ENCODE measurements at regions not wholly inside any gene's neighbourhood (a gene's known extent, or its start where the extent isn't known, plus 50 kb on each side); places are given as distances from the start of the nearest gene placed in this dataset.

DNA sequence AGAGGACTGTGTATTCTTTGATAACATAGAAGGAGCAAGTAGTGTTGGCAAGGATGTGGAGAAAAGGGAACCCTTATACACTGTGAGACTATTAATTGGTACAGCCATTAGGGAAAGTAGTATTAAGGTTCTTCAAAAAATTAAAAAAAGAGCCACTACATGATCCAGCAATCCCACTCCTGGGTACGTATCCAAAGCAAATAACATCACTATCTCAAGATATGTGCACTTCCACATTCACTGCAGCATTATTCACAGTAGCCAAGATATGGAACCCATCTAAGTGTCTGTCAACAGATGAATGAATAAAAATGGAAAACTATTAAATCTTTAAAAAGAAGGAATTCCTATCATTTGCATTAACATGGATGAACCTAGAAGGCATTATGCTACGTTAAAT is 693.2 kb upstream of the RIOK2 start:
- no peak for TF ChIP-seq TAF1 (IDR thresholded peaks at IDR 0.05; ENCODE audit: low read depth)
- TF ChIP-seq EP300 (conservative IDR thresholded peaks at IDR 0.05; ENCODE audit: poor library complexity, severe bottlenecking): no peak
- TF ChIP-seq, protein P1, sequence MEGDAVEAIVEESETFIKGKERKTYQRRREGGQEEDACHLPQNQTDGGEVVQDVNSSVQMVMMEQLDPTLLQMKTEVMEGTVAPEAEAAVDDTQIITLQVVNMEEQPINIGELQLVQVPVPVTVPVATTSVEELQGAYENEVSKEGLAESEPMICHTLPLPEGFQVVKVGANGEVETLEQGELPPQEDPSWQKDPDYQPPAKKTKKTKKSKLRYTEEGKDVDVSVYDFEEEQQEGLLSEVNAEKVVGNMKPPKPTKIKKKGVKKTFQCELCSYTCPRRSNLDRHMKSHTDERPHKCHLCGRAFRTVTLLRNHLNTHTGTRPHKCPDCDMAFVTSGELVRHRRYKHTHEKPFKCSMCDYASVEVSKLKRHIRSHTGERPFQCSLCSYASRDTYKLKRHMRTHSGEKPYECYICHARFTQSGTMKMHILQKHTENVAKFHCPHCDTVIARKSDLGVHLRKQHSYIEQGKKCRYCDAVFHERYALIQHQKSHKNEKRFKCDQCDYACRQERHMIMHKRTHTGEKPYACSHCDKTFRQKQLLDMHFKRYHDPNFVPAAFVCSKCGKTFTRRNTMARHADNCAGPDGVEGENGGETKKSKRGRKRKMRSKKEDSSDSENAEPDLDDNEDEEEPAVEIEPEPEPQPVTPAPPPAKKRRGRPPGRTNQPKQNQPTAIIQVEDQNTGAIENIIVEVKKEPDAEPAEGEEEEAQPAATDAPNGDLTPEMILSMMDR (IDR thresholded peaks at IDR 0.05; ENCODE audit: poor library complexity, severe bottlenecking): no peak
- TF ChIP-seq, protein P2, sequence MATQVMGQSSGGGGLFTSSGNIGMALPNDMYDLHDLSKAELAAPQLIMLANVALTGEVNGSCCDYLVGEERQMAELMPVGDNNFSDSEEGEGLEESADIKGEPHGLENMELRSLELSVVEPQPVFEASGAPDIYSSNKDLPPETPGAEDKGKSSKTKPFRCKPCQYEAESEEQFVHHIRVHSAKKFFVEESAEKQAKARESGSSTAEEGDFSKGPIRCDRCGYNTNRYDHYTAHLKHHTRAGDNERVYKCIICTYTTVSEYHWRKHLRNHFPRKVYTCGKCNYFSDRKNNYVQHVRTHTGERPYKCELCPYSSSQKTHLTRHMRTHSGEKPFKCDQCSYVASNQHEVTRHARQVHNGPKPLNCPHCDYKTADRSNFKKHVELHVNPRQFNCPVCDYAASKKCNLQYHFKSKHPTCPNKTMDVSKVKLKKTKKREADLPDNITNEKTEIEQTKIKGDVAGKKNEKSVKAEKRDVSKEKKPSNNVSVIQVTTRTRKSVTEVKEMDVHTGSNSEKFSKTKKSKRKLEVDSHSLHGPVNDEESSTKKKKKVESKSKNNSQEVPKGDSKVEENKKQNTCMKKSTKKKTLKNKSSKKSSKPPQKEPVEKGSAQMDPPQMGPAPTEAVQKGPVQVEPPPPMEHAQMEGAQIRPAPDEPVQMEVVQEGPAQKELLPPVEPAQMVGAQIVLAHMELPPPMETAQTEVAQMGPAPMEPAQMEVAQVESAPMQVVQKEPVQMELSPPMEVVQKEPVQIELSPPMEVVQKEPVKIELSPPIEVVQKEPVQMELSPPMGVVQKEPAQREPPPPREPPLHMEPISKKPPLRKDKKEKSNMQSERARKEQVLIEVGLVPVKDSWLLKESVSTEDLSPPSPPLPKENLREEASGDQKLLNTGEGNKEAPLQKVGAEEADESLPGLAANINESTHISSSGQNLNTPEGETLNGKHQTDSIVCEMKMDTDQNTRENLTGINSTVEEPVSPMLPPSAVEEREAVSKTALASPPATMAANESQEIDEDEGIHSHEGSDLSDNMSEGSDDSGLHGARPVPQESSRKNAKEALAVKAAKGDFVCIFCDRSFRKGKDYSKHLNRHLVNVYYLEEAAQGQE (IDR thresholded peaks at IDR 0.05; ENCODE audit: borderline replicate concordance): no peak
- TF ChIP-seq POLR2AphosphoS5 (IDR thresholded peaks at IDR 0.05): no peak
- TF ChIP-seq RAD21 (conservative IDR thresholded peaks at IDR 0.05): no peak
- TF ChIP-seq SMC3 (conservative IDR thresholded peaks at IDR 0.05; ENCODE audit: poor library complexity): no peak
- no peak for TF ChIP-seq MXI1 (conservative IDR thresholded peaks at IDR 0.05; ENCODE audit: poor library complexity, severe bottlenecking)
- TF ChIP-seq EZH2 (IDR thresholded peaks at IDR 0.05; ENCODE audit: borderline replicate concordance, insufficient read depth, low read length, poor library complexity, severe bottlenecking): no peak
